GM19035 (cell line): ENCODE measurements at regions not wholly inside any gene's neighbourhood (a gene's known extent, or its start where the extent isn't known, plus 50 kb on each side); places are given as distances from the start of the nearest gene placed in this dataset.
A peak's percentile ranks its signal among the peaks of the same experiment; 100 is the strongest.
"Not testable (repeated sequence)": the region's sequence is repeated elsewhere in the genome, so short reads cannot be mapped to it uniquely, and the experiment has no call there.

Source experiments
- ATAC-seq: cut with Tn5 transposase; IDR thresholded peaks from one replicate; pipeline ENCODE4 v1.9.1; 2021; ENCODE audit not compliant: unreplicated experiment

DNA sequence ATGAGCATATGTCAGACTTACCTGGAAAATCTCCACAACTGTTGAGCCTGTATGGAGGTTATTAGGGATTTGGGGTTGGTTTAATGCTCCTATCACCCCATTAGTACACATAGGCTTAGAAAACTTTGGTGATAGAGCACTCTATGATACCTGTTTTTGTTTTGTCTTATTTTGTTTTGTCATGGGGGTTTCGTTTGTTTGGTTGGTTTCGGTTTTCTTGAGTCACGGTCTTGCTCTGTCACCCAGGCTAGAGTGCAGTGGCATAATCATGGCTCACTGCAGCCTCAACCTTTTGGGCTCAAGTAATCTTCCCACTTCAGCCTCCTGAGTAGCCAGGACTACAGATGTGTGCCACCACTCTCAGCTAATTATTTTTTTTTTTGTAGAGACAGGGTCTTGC is 70.0 kb downstream of the MZT1 start:
- ATAC-seq, result peak; percentile 53

- ATAC-seq, result no peak
Observed at GRCh38 chr13:72656357-72656756, 71.1 kb downstream of the MZT1 start.

DNA sequence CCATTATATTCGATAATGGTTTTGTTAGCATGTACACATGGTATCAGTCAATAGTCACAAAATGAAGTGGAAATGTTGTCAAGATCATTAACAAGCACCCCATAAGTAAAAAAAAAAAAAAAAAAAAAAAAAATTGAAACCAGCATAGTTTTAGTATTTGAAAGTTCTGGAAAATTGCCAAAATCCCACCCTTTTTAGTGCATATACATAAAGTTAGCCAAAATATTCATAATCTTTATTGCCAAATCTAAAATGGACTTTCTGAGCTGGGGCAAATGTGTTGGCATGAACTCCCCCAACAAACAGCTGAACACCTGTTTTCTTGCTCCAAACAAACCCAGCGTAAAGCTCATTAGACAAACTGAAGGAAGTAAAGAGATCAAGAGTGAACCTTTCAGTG is 73.9 kb downstream of the MZT1 start:
- no peak for ATAC-seq

DNA sequence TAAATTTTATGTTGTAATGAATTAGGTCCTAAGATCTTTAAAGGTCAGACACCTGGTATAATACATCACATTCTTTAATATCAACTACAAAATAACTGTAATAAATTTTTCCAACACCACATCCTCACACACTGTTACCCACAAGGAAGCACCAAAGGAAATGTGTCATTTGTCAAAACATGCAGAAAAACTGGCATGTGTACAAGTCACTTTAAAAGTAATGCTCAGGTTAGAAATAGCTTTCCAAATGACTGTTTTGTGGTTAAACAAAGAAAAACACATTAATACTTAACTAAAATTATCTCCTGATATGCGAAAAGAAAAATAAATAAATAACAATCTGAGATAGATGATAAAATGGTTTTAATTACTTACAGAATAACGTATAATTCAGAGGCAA is 74.7 kb downstream of the MZT1 start:
- ATAC-seq, result no peak

- no peak for ATAC-seq
Observed at GRCh38 chr13:72651144-72651543, 76.3 kb downstream of the MZT1 start.

DNA sequence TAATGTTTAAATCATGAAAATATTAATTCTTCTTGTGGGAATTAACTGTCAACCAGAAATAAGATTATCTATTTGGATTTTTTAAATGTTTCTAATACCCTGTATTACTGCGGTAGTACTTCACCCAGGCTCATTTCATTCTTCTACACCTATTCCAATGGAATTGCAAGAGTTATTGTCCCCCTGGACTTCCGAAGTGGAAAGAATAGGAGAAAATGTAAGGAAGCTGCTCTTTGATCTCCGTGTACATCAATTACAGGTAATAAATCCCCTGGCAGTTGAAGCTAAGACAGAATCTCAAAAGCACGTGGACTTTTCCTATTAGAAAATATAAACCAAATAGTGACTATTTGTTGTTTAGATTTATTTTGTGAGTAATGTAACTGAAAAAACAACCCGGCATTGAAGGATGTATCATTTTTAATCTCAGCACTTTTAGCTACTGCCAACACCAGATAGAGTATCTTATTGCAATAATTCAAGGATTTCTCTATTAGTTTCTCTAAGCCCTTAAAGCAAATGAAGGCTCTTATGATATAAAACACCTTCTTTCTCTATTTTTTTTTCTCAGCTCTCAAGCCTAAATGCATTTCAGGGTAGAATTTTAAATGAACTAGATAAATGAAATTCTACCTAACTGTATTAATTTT is 77.3 kb downstream of the MZT1 start:
- no peak for ATAC-seq

DNA sequence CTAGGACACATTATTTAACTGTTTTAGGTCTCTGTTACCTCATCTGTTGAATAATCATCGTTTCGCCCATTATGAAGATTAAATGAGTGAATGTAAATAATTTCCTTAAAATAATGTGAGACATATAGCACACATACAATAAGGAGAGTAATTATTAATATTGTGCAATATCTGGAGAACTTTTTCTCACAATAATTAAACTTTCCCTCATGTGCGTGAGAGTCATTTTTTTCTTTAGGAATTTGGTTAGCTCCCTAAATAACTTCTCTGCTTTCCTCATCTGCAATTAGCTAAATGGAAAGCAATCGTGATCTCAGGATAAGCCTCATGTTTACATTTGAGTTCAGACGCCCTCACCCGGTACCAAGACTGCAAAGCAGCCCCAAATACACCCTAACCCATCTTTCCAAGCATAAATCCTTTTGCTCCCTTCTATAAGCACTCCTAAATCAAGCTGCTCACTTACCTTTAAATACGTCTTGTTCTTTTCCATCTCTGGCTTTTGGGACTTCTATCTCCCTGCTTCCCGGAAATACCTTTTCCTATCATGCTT is 78.8 kb downstream of the MZT1 start:
- no peak for ATAC-seq

GRCh38 chr13:72647422-72647821 is 80.0 kb downstream of the MZT1 start:
- ATAC-seq, result no peak

DNA sequence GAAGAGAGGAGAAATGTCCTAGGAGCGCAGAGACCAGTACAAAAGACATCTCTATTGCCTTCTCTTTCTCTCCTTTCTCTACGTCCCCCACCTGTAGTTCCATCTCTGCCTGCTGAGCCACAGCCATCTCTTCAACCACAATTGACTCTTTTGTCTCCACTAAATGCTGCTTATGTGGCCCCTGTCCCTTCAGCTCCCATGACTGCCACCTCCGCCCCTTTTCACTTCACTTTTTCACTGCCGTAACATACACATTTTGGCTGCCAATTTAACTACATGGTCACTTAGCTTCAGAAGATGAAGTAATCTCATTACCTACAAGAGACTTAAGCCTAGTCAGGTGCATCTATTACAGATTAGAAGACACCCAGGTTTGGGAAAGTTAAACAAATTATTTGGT is 81.9 kb downstream of the MZT1 start:
- ATAC-seq, result no peak

DNA sequence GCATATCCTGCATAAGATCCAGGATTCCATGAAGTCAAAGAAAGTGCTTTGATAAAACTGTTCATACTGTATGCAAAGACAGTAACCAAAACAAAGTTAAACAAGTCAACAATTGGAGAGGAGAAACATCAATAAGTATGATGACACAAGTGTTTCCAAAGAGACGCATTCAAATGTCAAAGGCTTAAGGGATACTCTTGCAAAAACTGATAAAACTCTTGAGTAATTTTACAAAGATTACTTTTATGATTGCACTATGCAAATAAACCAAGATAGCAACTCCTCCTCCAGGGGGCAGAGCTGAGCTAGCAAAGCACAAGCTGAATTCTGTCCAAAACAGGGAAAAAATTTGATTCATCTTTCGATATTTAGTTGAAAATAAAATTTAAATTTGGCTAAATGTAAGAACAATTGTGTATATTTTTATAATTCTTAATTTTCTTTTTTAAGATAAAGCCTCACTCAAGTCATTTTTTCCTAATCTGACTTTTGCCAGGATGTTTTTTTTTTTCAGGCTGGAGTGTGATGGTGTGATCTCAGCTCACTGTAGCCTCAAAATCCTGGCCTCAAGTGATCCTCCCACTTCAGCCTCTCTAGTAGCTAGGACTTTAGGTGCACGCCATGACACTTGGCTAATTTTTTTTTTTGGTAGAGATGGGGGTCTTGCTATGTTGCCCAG is 84.0 kb downstream of the MZT1 start:
- ATAC-seq, result peak; percentile 75

GRCh38 chr13:72639377-72639776 is 88.1 kb downstream of the MZT1 start:
- no peak for ATAC-seq

DNA sequence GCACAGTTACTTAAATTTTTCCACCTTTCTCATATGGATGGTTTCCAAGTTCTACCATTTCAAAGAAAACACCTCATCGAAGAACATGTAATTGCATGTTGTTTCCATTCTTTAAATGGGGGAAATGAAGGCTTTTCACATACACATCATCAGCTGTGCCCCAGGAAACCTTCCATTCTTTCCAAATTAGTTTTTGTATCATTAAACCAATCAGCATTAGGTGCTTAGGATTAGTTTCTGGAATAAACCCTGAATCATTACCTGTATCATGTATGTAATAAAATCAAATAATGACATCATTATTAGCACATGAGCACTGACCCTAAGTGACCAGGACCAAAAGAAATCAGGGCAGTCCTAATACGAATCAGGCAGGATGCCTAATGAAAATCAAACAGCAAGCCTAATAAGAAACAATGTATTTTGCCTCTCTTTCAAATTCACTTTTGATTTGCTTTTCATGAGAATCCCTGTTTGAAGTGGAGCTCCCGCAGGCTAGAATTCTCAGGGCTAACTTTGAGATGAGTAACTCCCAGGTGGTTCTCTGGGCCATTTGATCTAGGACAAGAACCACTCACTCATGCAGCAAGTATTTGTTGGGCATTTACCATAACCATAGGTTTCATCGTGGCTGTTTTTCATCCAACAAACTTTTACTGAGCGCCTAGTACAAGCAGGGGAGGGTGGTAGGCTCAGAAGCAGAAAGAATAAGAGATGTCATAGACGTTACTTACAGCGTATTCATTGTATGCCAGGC is 89.2 kb downstream of the MZT1 start:
- no peak for ATAC-seq

DNA sequence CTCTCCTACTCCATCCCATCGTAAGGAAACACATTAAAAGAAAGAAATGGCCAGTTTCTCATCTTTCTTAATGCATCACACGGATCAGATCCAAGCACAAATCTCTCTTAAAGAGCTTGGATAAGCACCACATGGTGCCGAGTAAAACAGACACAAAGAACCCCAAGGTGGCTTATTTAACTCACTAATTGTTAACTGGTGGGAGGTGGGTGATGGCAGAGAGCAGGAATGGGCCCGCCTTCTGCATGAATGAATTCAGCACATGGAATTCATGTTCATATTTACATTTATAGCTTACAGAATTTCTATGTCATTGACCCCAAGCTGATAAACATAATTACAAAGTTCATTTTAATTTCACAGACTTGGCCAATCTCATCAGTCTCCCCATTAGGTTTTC is 89.9 kb downstream of the MZT1 start:
- no peak for ATAC-seq

DNA sequence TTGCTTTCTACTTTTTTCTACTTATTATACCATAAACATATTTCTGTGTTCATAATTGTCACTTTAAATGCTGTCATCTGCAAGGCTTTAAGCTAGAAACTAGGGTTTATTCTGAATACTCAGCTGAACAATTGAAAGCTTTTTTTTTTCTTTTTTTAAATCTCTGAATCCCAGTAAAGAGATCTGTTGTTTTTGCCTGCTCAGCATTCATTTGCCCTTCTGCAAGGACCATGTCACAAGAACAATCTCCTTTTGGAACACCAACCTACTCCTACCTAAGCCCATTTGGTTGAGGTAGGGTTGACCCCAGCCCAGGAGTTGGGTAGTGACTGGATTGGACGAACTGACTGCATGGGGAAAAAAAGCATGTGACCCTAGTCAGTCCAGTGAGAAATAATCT is 92.6 kb downstream of the MZT1 start:
- ATAC-seq, result no peak

DNA sequence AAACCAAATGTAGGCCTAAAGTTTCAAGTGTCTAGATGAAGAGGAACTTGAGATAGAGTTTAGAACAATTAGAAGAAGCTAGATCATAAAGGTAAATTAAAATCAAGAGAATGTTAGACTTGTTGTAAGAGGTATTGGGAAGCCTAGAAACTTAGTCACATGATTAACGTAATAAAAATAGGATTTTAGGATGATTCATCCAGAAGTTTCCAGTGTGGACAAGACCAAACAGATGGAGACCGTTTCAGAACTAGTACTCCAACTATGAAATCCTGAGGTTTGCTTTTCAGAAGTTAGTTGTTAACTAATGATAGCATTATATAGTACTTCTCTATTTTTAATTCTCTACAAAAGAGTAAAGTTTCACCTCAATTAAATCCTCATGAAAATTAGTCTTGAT is 104.9 kb downstream of the MZT1 start:
- ATAC-seq, result no peak

GRCh38 chr13:72620874-72621273 is 106.6 kb downstream of the MZT1 start:
- no peak for ATAC-seq

- ATAC-seq, result no peak
Observed at GRCh38 chr13:72617951-72618350, 109.5 kb downstream of the MZT1 start.

- ATAC-seq, result no peak
Observed at GRCh38 chr13:72617186-72617585, 110.2 kb downstream of the MZT1 start.

DNA sequence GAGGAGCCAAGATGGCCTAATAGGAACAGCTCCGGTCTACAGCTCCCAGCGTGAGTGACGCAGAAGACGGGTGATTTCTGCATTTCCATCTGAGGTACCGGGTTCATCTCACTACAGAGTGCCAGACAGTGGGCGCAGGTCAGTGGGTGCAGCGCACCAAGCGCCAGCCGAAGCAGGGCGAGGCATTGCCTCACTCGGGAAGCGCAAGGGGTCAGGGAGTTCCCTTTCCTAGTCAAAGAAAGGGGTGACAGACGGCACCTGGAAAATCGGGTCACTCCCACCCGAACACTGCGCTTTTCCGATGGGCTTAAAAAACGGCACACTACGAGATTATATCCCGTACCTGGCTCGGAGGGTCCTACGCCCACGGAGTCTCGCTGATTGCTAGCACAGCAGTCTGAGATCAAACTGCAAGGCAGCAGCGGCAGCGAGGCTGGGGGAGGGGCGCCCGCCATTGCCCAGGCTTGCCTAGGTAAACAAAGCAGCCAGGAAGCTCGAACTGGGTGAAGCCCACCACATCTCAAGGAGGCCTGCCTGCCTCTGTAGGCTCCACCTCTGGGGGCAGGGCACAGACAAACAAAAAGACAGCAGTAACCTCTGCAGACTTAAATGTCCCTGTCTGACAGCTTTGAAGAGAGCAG is 117.1 kb downstream of the MZT1 start:
- ATAC-seq, result not testable (repeated sequence)

DNA sequence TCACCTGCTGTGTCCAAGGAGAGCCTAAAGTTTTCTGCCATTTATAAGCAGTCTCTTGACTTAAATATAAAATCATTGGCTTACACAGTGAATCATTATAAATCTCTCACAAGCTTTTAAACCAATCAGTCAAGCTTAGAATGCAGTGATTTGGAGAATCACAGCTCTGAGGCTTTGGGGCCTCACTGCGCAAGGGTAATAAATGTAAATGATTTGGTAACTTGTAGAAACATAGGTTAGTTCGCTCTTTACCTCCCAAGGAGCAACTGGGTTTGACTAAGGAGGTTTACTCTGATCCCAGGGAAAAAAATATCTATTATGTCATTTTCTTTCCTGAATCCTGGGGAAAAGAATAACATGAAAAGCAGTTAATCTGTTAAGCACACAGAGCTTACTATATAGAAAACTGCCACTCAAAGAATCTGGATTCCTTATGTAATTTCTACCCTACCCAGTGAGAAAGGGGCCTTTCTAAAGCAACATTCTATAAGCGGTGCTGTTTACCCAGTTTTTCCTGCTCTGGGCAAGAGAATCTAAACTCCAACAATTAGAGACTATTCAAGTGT is 128.2 kb downstream of the MZT1 start:
- no peak for ATAC-seq

DNA sequence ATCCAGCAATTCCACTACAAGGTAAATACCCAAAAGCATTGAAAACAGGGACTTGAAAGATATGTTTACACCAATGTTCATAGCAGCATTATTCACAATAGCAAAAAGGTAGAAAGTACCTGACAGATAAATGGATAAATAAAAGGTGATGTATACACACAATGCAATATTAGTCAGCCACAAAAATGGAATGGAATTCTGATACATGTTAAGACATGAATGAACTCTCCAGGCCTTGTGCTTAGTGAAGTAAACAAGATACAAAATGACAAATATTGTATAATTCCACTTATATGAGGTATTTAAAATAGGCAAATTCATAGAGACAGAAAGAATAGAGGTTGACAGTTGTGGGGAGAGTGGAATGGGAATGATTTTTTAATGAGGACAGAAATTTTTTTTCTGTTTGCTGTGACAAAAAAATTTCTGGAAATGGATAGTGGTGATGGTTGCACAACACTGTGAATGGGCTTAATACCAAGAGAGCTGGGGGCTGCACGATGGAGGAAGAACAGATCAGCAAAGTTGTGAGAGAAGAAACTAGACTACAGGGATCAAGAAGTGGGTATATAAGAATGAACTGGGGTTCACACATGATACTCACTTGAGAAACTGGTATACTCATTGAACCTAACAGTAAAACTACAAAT is 137.2 kb downstream of the MZT1 start:
- no peak for ATAC-seq
